Glomerular endothelial cell (primary cell): ENCODE measurements at regions not wholly inside any gene's neighbourhood (a gene's known extent, or its start where the extent isn't known, plus 50 kb on each side); places are given as distances from the start of the nearest gene placed in this dataset.

Experiments
- DNase-seq: peaks from one replicate; pipeline ENCODE4 v3.0.0-alpha.2; 2011; ENCODE audit warnings: low read depth, low spot score; ENCODE audit errors: extremely low read depth

GRCh38 chr4:148831945-148832344 is 389.7 kb upstream of the NR3C2 start:
- DNase-seq, result peak; percentile 90

DNA sequence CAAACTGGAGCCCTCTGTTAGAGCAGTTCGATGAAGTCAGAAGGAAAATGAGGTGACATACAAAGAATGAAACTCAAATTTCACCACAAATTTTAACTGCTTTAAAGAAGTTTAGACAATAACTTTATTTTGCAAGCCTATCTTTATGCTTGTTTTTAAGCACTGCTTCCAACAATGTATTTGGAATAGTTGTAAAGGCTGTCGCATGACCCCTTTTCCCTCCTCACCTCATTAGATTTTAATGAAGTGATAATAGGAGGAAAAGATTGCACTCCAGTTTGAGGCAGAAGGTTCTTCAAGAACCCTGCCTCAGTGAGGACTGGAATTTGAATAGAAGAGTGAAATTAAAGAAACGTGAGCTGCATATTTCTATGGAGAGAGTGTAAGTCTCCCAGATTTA is 386.1 kb upstream of the NR3C2 start:
- DNase-seq, result no peak

- DNase-seq, result no peak
Measured at GRCh38 chr4:148827781-148828180, 385.6 kb upstream of the NR3C2 start.

DNA sequence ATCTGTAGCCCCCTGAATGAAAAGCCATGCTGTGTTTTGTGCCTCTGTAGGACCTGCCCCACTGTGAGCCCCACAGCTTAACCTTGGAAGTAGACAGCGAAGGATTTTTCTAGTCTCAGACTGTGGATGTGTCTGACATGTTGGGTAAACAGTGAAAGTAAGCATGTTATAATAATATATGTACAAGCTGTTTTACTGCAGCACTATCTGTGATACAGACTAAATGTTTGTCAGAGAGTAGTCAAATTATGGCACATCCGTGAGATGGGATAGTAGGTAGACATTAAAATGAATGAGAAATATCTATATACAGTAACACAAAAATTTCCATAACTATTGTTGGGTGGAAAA is 381.2 kb upstream of the NR3C2 start:
- no peak for DNase-seq

DNA sequence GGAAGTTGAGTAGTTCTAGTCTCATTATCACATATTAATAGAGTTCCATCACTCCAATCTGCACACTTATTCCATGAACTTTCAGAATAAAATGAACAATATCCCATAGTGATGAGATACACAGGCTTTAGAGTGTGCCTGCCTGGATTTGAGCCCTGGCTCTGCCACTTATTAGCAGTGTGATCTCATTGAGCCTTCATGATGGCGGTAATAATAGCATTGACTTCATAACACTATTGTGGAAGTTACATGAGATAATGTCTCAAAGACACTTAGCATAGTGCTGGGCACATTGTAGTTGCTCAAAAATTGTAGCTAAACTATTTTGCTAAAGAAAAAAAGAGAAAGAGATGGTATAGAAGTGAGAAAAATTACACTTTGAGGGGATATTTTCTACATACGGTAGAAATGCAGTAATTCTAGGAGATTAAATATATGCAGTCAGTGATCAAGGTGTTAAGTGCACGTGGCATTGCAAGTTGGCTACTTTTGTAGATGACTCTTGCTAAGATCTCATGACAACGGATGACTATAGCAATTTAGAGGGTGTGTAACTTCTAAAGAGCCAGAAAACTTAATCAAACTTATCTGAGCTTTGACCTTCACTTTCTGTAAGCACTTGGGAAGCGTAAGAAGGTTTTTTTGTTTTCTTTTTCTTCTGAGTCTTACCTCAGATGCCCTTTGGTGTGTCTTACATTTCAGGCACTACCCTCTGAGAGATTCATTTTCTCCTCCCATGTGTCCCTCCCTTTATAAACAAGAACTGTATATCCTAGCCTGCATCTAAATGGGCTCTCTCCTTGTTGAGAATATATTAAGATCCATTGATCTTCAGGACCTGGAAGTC is 380.6 kb upstream of the NR3C2 start:
- DNase-seq, result no peak

GRCh38 chr4:148814030-148814429 is 371.8 kb upstream of the NR3C2 start:
- no peak for DNase-seq

GRCh38 chr4:148813289-148813688 is 371.1 kb upstream of the NR3C2 start:
- no peak for DNase-seq

- no peak for DNase-seq
Measured at GRCh38 chr4:148812101-148812500, 369.9 kb upstream of the NR3C2 start.

DNA sequence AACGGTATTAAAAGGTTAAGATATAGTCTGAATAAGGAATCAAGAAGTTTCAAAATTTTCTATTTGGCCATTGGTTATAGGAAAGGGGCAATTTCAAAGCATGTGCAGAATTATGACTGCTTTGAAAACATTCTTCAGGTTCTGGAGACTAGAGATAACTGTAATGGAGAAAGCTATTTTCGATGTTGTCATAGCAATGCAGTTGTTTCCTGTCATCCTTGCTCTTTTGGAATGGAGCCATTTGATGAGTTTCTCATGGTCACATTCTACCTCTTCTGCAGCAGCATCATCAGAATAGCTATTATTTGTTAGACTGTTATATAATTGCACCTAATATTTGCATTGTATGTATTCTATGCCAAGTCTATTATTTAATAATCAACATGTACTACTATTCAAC is 368.2 kb upstream of the NR3C2 start:
- DNase-seq, result no peak

- no peak for DNase-seq
Measured at GRCh38 chr4:148808416-148808815, 366.2 kb upstream of the NR3C2 start.

- no peak for DNase-seq
Measured at GRCh38 chr4:148800940-148801339, 358.7 kb upstream of the NR3C2 start.

DNA sequence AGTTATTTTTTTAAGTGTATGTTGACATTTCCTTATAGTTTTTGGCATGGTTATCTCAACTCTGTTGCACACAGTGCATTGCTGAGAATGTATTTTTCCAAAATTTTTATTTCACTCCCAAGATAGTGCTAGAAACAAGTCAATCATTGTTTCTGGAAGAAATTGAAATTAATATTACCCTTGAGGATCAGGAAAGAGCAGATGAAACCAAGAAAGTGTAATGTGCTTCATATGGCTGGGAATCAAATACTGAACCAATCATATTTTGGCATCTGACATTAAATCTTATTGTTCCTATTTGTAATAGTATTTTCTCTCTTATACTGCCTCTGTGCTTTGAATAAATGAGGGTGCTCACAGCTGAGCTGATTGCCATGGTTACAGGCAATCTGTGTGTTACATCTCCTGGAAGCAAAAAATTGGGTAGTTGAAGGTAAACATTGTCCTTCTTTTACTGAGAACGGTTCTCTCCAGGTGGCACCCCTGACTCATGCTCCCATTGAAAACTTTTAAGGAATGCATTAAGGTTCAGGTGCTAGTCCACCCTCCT is 358.2 kb upstream of the NR3C2 start:
- no peak for DNase-seq

DNA sequence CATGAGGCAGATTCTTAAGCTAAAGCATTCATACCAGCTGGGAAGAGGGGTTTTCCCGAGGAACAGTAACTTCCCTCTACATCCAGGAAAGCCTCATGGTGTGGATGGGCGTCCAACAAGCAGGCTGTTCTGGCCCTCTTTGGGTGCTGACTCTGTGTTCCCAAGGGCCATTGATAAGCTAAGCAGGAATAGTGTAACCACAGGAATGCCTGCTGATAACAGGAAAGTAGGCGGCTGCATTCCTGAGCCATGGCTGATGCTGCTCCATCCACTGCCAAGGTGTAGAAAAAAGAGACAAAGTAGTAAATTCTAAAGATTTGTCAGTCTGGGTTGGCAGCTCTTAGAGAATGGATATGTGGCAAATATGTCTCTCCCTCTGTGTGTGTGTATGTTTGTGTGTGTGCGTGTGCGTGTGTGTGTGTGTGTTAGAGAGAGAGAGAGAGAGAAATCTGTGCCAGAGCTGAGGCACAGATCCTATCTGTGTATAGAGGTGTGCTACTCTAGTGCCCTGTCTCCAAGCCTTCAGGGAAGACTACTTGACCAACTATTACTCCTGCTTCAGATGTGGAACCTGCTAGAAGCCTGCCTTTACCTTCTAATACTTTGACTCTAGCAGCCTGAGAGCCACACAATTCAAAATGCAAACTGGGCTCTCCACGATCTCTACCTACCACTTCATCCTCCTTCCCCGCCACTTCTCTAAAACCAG is 353.1 kb upstream of the NR3C2 start:
- peak; percentile 31 for DNase-seq

DNA sequence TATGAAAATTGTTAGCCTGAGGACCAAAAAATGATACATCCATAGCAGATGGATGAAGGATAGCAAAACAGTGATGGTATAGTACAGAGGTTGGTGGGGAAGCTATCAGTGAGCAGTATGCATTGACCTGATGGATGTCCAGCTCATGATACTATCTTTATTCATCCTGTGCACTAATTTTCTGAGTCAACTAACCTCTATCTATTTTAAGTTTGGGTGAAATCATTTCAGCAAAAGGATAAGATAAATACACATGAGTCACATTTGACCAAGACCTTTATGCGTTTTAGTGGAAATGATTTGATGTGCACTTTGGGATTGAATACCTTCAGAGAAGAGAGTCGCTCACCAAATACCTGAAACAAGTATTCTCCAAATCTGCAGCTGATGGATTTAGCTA is 351.0 kb upstream of the NR3C2 start:
- DNase-seq, result no peak

GRCh38 chr4:148790691-148791090 is 348.5 kb upstream of the NR3C2 start:
- no peak for DNase-seq

DNA sequence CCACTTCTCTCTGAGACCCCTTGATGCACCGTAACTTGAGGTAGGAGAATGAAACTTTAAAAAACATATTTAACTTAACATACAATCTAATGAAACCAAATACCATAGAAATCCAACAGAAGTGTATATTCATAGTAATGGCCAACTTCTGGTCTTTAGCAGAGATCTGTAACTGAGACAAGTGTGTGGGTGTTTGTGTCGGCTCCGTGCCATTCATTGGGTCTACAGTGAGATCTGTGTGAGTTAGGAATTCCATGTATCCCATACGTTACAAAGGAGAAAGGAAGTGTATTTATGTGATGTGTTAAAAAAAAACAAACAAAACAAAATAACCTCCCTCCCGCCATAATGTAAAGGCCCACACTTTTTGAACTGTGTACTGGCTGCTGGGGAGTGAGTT is 348.0 kb upstream of the NR3C2 start:
- DNase-seq, result no peak

- DNase-seq, result no peak
Measured at GRCh38 chr4:148787831-148788477, 345.7 kb upstream of the NR3C2 start.

- no peak for DNase-seq
Measured at GRCh38 chr4:148787285-148787684, 345.1 kb upstream of the NR3C2 start.

DNA sequence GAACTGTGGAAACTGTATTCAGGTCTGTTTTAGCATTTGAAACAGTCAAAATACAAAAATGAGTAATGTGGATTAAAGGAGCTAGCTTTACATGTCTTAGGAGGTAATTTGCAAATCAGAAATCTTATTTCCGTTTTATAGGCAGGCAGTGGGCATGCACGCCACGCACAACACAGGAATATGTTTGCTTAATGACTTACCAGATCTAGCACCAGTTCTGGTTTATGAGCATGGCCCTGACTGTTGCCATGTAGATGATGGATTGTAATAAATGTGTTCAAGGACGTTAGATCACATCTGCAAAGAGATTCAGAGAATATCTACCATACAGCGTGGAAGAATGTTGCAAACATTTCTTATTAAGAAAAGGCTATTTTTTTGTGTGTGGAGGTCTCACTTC is 344.5 kb upstream of the NR3C2 start:
- no peak for DNase-seq

DNA sequence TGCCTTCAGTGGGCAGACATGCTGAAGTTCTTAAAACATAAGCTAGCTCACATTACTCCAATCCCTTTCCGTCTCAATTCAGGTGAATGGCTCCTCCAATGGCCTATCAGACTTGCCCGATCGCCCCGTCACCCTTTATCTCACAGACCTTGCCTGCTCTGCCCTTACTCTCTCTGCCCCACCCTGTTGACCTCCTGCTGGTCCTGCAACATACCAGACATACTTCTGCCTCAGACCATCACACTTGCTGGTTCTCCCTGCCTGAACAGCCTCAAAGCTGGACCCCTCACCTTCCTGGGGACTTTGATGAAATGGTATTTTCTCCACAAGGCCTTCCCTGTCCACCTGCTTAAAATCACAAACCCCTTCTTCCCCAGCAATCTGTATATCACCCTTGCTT is 340.1 kb upstream of the NR3C2 start:
- no peak for DNase-seq

- no peak for DNase-seq
Measured at GRCh38 chr4:148780426-148781005, 338.3 kb upstream of the NR3C2 start.
